ENCODE measurements at regions not wholly inside any gene's neighbourhood (a gene's known extent, or its start where the extent isn't known, plus 50 kb on each side); places are given as distances from the start of the nearest gene placed in this dataset.
"Not testable (repeated sequence)": the region's sequence is repeated elsewhere in the genome, so short reads cannot be mapped to it uniquely, and the experiment has no call there.

DNA sequence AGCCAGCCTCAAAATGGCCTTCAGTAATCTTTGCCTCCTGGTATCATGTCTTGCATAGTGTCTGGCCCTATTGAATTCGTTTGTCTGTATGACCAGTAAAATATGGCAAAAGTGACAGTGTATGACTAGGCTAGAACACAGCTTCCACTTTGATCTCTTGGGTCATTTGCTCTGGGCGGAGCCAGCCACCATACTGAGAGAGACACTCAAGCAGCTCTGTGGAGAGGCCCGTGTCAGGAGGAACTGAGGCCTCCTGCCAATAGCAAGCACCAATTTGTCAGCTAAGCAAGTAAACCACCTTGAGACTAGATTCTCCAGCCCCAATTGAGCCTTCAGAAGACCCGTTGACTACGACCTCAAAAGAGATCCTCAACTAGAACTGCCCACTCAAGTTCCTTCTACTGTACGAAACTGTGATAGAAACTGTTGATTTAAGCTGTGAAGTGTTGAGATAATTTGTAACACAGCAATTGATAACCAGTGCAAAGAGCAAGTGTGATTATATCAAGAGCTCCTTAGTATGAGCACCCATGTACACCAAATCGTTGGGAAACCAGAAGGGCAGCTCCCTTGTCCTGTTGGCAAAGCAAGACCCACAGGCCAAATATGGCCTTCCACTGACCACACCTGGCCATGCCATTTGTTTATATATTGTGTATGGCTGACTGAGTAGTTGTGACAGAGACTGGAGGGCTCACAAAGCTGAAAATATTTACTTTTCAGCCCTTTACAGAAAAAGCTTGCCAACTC lies 52.7 kb upstream of the SERBP1 start:
- DNase-seq: no peak

GRCh38 chr1:67484492-67484891 lies 54.3 kb upstream of the SERBP1 start:
- DNase-seq: peak; percentile 57

DNA sequence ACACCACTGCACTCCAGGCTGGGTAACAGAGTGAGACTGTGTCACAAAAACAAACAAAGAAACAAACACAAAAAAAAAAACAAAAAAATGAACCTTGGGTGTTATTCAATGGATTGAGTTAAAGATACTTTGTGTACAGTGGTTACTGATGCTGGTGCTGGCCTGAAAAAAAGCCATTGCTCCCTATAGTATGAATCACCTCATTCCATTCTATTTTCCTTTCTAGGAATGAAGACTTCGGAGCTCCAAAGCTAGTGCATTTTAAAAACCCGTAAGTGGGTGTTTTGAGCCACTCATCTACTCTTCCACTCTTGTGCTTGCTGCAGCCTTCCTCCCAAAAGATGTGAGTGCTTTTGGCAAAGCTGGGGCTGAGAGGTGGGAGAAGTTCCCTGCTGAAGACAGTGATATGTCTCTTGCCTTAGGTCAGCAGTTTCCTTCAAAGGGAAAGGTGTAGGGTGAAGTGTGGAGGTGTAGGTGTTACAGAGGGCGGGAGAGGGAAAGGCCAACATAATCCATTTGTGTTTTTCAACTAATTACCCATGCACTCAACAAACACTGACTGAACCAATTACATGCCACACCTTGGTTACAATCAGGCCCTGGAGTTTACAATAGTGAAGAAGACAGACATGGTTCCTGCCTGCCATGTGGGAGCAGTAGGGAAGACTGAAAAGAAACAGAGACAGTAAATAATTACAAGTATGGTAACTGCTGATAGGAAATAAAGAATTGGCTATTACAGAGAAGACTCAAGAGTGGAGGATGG lies 55.0 kb upstream of the SERBP1 start:
- DNase-seq: no peak

DNA sequence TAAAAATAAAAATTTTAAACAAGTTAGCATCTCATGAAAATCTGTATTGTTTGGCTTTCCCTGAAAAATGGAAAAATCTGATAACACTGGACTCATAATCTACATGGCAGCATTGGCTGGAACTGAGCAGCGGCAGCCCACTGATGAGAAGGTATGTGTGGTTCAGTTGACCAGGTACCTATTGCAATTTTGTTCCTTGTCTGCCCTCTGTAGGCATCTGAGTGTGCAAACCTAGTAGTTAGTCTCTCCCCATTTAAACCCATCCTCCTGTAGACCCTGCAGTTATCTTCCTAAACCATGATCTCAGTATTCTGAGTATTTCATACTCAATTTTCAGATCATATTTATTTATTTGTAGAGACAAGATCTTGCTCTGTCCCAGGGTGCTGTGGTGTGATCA lies 59.4 kb upstream of the SERBP1 start:
- no peak for DNase-seq

- DNase-seq: no peak
Observed at GRCh38 chr1:67491280-67491679, 61.1 kb upstream of the SERBP1 start.

- no peak for DNase-seq
Observed at GRCh38 chr1:67493148-67493547, 62.9 kb upstream of the SERBP1 start.

- DNase-seq: no peak
Observed at GRCh38 chr1:67495327-67495726, 65.1 kb upstream of the SERBP1 start.

GRCh38 chr1:67496329-67496728 lies 66.1 kb upstream of the SERBP1 start:
- DNase-seq: no peak

DNA sequence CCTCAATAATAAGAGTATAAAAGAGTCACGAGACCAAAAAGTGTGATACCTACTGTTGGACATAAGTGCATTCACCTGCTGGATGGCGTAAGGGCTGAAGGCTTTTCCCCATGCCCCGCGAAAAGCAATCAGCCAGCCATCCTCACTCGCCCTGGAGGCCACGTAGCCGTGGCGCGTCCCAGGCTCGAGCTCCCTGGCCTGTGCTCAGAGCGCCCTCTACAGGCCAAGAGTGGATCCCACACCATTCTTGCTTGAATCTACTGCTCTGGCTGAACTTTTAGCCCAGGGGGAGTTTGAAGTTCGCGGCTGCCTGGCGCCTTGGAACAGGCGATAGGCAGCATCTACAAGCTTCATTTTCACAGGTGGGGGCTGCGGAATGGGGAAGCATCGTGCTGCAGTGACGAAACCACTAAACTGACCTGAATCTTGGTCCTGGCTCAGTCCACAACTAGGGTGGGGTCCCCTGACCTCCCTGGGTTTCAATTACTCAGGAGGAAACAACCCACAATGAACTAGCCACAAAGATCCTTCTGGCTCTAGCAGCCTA lies 70.3 kb upstream of the SERBP1 start:
- peak; percentile 88 for DNase-seq

DNA sequence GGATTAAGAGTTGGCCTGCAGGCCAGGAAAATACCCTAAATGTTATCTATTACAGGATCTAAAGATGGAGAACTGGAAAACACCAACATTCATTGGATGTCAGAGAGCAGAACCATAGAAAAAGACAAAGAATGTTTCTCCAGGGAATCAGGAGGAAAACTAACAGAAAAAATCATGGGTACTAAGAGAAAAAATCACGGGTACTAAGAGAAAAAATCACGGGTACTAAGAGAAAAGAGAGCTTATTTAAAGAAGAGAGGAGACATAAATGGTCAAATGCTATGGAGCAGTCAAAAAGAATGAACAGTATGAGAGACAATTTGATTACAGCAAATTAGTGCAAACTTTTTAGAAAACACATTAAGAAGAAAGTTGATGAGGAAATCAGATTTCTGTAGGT lies 73.8 kb upstream of the SERBP1 start:
- DNase-seq: no peak

- not testable (repeated sequence) for DNase-seq
Observed at GRCh38 chr1:67513392-67514294, 83.4 kb upstream of the SERBP1 start.

GRCh38 chr1:67514300-67514699 lies 84.1 kb upstream of the SERBP1 start:
- no peak for DNase-seq

DNA sequence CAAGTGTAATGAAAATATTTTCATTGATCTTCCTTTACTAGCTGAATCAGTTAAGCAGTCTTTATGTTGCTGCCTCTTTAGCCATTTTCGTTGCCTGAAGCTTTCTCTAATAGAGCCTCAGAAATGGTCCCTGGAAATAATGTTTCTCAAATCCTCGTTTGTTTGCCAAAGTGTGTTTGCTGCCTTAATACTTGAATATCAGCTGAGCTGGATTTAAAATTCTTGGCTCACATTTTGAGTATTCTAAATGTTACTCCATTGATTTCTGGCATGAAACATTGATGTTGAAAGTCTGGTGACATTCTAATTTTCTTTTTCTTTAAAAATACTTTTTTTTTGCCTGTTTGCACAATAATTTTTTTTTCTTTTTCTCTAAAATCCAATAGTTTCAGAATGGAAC lies 84.6 kb upstream of the SERBP1 start:
- no peak for DNase-seq

- DNase-seq: no peak
Observed at GRCh38 chr1:67515324-67516080, 85.3 kb upstream of the SERBP1 start.

DNA sequence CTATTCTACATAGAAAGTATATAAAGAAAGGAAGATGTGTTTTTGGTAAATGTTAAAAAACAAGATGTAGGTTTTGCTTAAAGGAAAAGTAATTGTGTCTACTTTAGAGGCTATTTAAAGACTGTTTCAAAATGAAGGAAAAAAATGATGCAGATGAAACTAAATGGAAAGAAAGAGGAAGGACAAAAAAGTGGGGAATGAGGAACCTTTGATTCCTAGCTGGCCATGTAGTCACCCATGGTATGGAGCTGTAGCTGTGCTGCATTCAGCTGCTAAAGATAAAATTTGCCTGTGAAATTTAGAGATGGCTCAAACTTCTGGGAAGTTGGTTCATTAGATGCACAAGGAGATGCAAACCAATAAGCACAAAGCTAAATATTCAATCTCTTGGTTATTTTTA lies 86.8 kb upstream of the SERBP1 start:
- no peak for DNase-seq

GRCh38 chr1:67522001-67522441 lies 91.8 kb upstream of the SERBP1 start:
- DNase-seq: peak; percentile 46

- DNase-seq: no peak
Observed at GRCh38 chr1:67522793-67523192, 92.6 kb upstream of the SERBP1 start.

DNA sequence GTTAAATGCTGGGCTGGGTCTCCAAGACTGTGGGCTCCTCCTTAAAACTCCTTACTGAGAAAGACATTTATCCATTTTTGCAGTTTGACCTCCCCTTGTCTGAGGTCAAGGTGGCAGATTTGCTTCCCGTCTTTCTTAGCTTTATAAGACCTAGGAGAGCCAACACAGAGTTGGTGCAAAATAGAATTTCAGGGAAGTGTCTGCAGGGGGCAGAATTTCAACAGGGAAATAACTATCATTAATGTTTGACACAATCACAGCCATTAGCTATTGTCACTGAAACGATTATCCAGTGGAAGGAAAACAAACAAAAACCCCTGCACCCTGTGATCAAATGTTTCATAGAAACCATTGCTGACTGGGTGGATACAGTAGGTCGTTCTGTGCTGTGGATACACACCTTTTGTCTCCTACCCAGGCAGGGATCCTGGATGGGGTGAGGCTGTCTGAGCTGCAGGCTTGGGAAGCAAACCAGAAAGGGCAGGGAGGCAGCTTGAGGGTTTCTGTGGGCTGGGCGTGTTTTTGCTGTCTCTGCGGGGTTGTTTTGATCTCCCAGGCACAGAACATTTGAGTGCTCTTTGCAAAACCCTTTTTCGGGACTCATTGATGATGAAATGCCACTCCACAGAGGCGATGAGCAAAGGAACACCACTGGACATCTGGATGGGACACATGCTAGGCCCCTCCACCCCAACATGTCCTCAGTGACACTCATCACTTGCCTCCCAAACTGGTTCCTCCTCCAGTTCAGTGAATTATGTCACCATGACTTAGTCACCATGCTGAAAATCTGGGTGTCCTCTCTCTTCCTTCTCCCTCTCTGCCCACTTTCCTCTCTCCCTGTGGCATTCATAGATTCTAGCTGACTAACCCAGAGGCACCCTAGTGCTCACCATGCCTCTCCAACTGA lies 94.2 kb upstream of the SERBP1 start:
- DNase-seq: no peak

DNA sequence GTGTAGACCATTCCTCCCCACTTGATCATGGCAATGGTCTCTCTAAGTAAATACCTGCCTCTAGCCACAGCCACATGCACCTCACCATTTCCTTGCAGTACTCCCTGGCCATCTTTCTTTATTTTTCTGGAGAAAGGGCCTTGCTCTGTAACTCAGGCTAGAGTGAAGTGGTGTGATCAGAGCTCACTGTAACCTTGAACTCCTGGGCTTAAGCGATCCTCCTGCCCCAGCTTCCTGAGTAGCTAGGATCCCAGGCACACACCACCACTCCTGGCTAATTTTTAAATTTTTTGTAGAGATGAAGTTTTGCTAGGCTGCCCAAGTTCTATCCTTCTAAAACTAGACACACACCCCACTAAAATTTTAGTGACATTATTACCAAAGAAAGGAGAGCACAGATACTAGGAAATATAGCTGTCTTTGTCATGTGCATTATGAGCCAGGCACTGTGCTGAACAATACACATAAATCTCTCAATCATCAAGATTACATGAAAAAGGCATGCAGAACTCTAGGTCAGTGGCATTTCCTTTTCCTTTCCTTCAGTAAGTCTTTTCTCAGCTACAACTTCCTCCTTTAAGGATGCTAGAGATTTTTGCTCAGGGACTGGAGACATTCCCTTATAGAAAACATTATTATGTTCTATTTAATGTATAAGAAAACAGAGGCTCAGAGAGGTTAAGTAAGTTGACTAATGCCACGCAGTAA lies 95.0 kb upstream of the SERBP1 start:
- no peak for DNase-seq

GRCh38 chr1:67528141-67528540 lies 97.9 kb upstream of the SERBP1 start:
- no peak for DNase-seq

Measured in renal pelvis (tissue), 1 donor.